ENCODE measurements at regions not wholly inside any gene's neighbourhood (a gene's known extent, or its start where the extent isn't known, plus 50 kb on each side); places are given as distances from the start of the nearest gene placed in this dataset.
"Not testable (repeated sequence)": the region's sequence is repeated elsewhere in the genome, so short reads cannot be mapped to it uniquely, and the experiment has no call there.

DNA sequence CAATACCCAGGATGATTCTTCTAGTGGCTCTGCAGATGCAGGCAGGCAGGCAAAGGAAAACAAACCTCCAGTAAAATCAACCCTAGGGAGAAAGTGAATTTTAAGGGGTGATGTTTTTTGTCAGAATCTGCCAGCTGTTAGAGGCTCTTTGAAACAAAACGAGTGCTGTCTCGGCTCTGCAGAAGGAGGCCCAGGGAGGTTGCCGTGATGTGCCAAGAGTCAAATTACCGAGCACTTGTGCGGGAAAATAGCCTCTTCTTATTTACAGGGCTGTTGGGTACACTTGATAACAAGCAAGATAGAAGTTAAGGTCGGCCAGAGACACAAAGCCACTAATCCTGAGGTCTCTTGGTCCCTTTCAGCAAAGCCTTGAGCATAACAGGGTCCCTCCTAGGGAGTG is 68.9 kb upstream of the EEF2KMT start:
- Histone ChIP-seq H3K27ac (no peak overlapping the region), H3K36me3 (ENCODE audit: insufficient read depth, low read length) (no peaks in the 10 kb centered on the region), H3K9me3 (ENCODE audit: low read depth, low read length) (no peaks in the 10 kb centered on the region), H3K9ac (ENCODE audit: insufficient read length) (no peak overlapping the region), H3K4me3 (no peak overlapping the region)
- no peak for DNase-seq (ENCODE audit: low read depth, low spot score)
- TF ChIP-seq FOXP2 (optimal IDR thresholded peaks at IDR 0.05; ENCODE audit: control extremely low read depth, extremely low read length, insufficient read depth) (no peak), POLR2AphosphoS5 (IDR thresholded peaks at IDR 0.05; ENCODE audit: borderline replicate concordance, low read depth, low read length) (no peak), EZH2 (IDR thresholded peaks at IDR 0.05) (no peak)

DNA sequence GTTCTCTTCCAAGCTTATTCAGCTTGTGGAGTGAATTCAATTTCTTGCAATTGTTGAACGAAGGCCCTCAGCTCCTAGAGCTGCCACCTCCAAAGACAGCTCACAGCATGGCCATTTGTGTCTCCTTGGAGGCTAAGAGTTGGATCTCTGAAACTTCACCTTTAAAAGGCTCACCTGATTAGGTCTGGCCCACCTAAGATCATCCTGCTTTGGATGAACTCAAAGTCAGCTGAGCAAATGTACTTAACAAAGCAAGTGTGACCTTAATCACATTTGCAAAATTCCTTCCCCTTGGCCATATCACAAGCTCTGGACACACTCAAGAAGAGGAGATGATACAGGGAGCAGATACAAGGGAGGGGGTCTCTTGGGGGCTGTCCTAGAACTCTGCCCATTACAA is 67.8 kb upstream of the EEF2KMT start:
- H3K36me3 ChIP-seq (ENCODE audit: insufficient read depth, low read length); H3K4me3 ChIP-seq; DNase-seq (ENCODE audit: low read depth, low spot score); H3K27ac ChIP-seq; H3K9ac ChIP-seq (ENCODE audit: insufficient read length); H3K9me3 ChIP-seq (ENCODE audit: low read depth, low read length): not testable (repeated sequence)

GRCh38 chr16:5162801-5163200 is 65.2 kb upstream of the EEF2KMT start:
- DNase-seq (ENCODE audit: low read depth, low spot score); H3K27ac ChIP-seq; H3K36me3 ChIP-seq (ENCODE audit: insufficient read depth, low read length); H3K9me3 ChIP-seq (ENCODE audit: low read depth, low read length); H3K4me3 ChIP-seq; H3K9ac ChIP-seq (ENCODE audit: insufficient read length): not testable (repeated sequence)

DNA sequence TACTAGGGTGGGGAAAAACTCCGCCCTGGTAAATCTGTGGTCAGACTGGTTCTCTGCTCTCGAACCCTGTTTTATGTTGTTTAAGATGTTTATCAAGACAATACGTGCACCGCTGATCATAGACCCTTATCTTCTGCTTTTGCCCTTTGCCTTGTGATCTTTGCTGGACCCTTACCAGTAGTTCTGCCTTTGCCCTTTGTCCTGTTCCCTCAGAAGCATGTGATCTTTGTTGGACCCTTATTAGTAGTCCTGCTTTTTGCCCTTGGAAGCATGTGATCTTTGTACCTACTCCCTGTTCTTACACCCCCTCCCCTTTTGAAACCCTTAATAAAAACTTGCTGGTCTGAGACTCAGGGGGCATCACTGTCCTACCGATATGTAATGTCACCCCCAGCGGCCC is 64.3 kb upstream of the EEF2KMT start:
- DNase-seq (ENCODE audit: low read depth, low spot score); H3K36me3 ChIP-seq (ENCODE audit: insufficient read depth, low read length); H3K9me3 ChIP-seq (ENCODE audit: low read depth, low read length); H3K4me3 ChIP-seq; H3K27ac ChIP-seq; H3K9ac ChIP-seq (ENCODE audit: insufficient read length): not testable (repeated sequence)

DNA sequence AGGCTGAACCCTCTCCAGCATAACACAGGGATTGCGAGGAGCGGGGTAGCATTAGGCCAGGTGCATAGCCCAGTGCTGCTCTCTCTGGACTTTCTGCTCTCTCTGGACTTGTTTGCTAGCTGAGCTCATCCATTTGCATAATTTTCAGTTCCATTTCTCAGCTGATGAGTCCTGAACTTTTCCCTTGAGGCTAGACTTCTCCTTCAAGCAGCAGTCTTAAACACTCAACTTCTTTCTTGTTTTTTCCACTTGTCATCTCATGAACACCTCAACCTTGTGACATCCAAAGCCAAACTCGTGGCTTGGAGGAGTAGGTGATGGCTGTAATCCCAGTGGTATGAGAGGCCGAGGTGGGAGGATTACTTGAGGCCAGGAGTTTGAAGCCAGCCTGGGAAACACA is 62.4 kb upstream of the EEF2KMT start:
- DNase-seq (ENCODE audit: low read depth, low spot score), result not testable (repeated sequence)

DNA sequence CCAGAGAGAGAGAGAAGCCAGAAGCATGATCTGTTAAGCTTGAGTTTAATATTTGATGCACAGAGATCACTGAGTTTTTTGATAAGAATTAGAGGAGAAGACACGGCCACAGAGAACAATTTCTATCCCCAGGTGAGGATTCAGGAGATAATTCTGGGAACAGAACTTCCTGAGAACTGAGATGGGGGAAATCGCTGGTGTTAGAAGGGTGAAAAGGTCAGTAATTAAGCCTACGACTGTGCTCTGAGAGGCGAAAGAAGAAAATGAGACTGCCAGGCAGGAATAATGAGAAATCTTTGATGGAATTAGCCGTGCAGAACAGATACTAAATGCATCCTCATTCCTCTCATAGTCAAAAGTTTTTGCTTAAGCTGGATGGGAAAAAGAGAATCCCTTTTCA is 61.9 kb upstream of the EEF2KMT start:
- not testable (repeated sequence) for H3K9ac ChIP-seq (ENCODE audit: insufficient read length); H3K9me3 ChIP-seq (ENCODE audit: low read depth, low read length); H3K4me3 ChIP-seq; H3K27ac ChIP-seq; DNase-seq (ENCODE audit: low read depth, low spot score); H3K36me3 ChIP-seq (ENCODE audit: insufficient read depth, low read length)

More for the DNA sequence above, 62.4 kb upstream of the EEF2KMT start:
- not testable (repeated sequence) for H3K4me3 ChIP-seq; H3K9me3 ChIP-seq (ENCODE audit: low read depth, low read length); H3K9ac ChIP-seq (ENCODE audit: insufficient read length); H3K36me3 ChIP-seq (ENCODE audit: insufficient read depth, low read length); H3K27ac ChIP-seq

GRCh38 chr16:5158494-5158893 is 60.9 kb upstream of the EEF2KMT start:
- Histone ChIP-seq H3K9me3 (ENCODE audit: low read depth, low read length) (no peaks in the 10 kb centered on the region), H3K4me3 (no peak overlapping the region), H3K27ac (no peak overlapping the region), H3K9ac (ENCODE audit: insufficient read length) (no peak overlapping the region), H3K36me3 (ENCODE audit: insufficient read depth, low read length) (no peaks in the 10 kb centered on the region)
- TF ChIP-seq FOXP2 (optimal IDR thresholded peaks at IDR 0.05; ENCODE audit: control extremely low read depth, extremely low read length, insufficient read depth) (no peak), POLR2AphosphoS5 (IDR thresholded peaks at IDR 0.05; ENCODE audit: borderline replicate concordance, low read depth, low read length) (no peak), EZH2 (IDR thresholded peaks at IDR 0.05) (no peak)
- no peak for DNase-seq (ENCODE audit: low read depth, low spot score)

GRCh38 chr16:5156486-5156885 is 58.9 kb upstream of the EEF2KMT start:
- H3K9me3 ChIP-seq (ENCODE audit: low read depth, low read length); H3K4me3 ChIP-seq; H3K9ac ChIP-seq (ENCODE audit: insufficient read length); H3K27ac ChIP-seq; DNase-seq (ENCODE audit: low read depth, low spot score); H3K36me3 ChIP-seq (ENCODE audit: insufficient read depth, low read length): not testable (repeated sequence)

GRCh38 chr16:5154006-5154405 is 56.4 kb upstream of the EEF2KMT start:
- DNase-seq (ENCODE audit: low read depth, low spot score); H3K36me3 ChIP-seq (ENCODE audit: insufficient read depth, low read length); H3K27ac ChIP-seq; H3K9ac ChIP-seq (ENCODE audit: insufficient read length); H3K9me3 ChIP-seq (ENCODE audit: low read depth, low read length); H3K4me3 ChIP-seq: not testable (repeated sequence)

DNA sequence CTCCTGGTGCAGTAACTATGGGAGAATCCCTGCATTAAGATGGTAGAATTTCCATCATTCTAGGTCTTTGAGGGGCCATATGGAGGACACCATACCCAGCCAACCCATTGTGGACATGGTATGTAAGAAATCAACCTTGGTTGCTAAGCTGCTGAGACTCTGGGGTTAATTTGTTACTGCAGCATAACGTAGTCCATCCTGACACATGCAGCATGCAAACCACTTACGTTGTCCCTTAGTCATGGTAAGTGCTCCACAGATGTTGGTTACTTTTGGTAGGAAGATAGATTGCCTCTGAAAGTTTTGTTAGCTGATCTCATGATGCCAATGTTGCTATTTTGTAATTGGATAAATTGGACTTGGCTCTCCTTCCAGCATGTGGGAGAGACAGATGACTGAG is 53.8 kb upstream of the EEF2KMT start:
- not testable (repeated sequence) for H3K9me3 ChIP-seq (ENCODE audit: low read depth, low read length)

More for the DNA sequence above, 53.8 kb upstream of the EEF2KMT start:
- not testable (repeated sequence) for H3K27ac ChIP-seq; H3K9ac ChIP-seq (ENCODE audit: insufficient read length); DNase-seq (ENCODE audit: low read depth, low spot score); H3K4me3 ChIP-seq; H3K36me3 ChIP-seq (ENCODE audit: insufficient read depth, low read length)

Measured in SK-N-MC (cell line).